Ureter (tissue), 1 donor: ENCODE measurements at regions not wholly inside any gene's neighbourhood (a gene's known extent, or its start where the extent isn't known, plus 50 kb on each side); places are given as distances from the start of the nearest gene placed in this dataset.
"Not testable (repeated sequence)": the region's sequence is repeated elsewhere in the genome, so short reads cannot be mapped to it uniquely, and the experiment has no call there.

ENCODE experiments used
- DNase-seq: peaks from one replicate; pipeline ENCODE4 v3.0.0-alpha.2; 2020; ENCODE audit warnings: low spot score
- donor health status: DM: yes; HTN: yes; CAD: no.

DNA sequence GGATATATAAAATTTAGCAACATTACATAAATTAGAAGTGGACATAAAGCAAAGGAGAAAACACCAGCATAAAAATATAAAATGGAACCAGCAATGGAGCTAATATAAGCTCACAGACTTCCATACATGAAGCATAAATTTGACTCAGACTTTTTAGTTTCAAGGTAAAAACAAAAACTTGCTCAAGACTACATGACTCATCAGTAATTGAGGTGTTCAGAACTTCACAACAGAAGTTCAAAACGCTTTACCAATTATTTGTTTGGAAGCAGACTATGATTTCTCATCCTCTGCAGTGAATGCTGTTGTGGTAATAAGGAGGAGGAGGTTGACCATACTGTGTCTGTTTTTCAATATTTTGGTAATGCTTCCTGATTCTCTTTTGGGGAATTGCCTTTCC is 192.0 kb upstream of the MEIS1 start:
- DNase-seq = not testable (repeated sequence)

- no peak for DNase-seq
Observed at GRCh38 chr2:66242099-66242789, 192.7 kb upstream of the MEIS1 start.

DNA sequence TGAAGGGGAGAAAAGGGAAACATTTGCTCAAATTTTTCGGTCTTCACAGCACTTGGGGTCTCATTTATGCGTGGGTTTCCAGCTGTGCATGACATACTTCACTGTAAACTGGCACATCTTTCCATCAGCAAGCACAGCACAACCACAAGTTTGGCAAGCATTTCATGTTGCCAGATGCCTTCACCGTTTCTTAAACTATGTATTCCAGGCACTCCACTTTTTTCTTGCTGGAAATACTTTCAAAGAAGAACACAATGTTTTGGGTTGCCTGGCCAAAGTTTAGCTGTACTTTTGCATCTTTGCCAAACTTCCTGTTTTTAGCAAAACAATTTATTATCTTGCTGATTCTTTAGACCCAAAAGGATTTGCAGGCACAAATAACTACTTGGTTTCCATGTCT is 194.6 kb upstream of the MEIS1 start:
- DNase-seq = no peak

DNA sequence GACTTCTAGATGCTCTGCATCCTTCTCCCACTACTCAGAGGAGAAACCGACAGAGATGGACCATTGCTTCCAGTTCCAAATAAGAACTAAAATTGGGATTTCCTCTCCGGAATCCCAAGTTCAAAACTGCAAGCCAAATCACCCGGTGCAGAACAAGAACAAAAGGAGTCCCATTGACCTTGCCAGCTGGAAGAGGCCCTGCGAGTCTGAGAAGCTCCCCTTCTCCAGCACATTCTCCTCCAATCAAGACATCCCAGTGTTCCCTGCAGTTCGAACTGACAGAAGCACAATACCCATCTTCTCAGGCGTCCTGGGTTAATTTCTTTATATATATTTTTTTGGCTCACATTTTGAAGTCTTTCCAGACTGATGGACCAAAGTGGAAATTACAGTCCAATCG is 195.3 kb upstream of the MEIS1 start:
- no peak for DNase-seq

- no peak for DNase-seq
Observed at GRCh38 chr2:66237803-66238379, 197.0 kb upstream of the MEIS1 start.

- DNase-seq = no peak
Observed at GRCh38 chr2:66236816-66237802, 197.8 kb upstream of the MEIS1 start.

- DNase-seq = no peak
Observed at GRCh38 chr2:66236067-66236685, 198.7 kb upstream of the MEIS1 start.

GRCh38 chr2:66235428-66235827 is 199.5 kb upstream of the MEIS1 start:
- DNase-seq = no peak

- no peak for DNase-seq
Observed at GRCh38 chr2:66233981-66234380, 200.9 kb upstream of the MEIS1 start.

DNA sequence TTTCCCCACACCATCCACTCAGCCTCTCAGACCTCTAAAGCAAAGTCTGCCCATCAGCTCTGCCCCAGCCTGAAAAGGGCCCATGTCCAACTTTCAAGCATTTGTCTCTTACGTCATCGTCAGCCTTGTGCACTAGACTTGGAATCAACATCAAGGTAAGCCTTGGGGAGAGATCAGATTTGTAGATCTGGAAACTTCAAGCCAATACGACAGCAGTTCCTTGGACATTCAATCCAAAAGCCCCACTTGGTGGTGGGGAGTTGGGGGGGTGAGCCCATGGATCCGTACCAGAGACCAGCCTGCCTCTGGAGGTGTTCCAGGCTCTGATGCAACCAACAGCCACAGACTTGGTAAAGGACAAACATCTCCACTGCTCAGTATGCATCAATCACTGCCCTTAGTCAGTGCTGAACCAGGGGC is 206.8 kb upstream of the MEIS1 start:
- DNase-seq = no peak

DNA sequence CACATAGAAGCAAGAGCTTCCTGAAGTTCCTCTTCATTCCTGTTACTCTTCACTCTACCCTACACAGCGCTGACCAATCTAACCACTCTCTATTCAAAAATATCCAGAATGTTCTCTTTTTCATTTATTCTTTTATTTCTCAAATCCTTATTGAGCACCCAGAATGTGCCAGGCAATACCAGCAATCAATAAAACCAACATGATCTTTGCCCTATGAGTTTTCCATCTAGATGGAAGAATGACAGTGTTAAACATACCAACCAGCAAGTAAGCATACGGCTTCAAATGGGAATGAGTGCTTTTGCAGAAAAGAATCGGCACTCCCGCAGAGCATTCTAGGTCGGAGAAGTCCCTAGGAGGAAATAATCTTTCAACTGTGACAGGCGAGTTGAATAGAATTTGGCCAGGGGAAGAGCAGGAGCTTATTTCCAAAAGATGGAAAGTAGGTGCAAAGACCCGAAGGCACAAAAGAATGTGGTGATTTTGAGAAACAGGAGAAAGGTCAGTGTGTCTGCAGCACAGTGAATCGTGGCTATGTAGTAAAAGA is 217.8 kb upstream of the MEIS1 start:
- DNase-seq = no peak

DNA sequence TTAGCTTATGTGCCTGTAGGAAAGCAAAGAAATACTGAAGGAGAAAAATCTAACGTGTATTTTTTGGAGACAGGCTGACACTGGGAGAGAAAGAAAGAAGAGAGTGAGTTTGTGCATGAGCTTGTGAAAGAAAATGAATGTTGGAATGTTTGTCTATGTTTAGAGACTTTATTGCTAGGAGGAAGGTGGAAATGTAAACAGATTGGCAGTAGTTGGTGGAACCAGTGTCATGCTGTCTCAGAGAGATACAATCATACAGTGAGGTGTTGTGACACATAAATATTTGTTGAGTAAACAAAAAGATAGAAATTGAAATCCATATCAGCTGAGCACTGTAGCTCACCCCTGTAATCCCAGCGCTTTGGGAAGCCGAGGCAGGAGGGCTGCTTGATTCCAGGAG is 222.2 kb upstream of the MEIS1 start:
- no peak for DNase-seq

DNA sequence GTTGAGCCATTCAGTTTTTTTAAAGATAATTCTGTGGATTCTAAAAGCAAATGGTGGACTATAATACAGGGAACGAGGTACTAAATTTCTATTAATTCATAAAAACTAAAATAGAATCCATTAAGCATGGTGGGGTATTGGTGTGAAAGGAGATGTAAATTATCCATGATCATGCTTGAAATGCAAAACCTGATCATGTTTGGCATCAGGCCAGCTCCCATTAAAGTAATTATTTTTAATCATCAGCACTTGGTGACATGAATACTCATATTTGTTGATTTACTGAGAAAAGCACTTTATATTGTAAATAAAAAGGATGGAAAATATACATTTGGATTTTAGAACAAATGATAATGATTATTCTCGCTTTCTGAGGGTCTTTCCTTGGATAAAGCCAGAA is 232.3 kb upstream of the MEIS1 start:
- DNase-seq = no peak

DNA sequence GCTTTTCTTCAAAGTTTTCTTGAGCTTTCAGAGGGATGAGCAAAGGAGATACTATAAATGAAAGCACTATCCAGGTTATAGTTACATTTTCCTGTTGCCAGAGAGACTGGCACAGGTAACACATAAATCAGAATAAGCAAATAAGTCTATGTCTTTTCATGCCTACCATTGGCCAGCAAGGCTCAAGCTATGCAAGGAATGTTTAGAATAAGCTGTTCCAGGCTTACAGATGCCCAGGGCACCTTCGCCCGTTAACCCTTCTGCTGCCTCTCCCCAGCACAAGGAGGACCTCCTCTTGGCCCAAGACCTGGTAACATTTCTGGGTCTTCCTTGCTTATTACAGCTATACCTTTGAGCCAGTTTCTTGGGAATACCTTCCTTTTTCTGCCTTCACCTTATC is 233.7 kb upstream of the MEIS1 start:
- no peak for DNase-seq

DNA sequence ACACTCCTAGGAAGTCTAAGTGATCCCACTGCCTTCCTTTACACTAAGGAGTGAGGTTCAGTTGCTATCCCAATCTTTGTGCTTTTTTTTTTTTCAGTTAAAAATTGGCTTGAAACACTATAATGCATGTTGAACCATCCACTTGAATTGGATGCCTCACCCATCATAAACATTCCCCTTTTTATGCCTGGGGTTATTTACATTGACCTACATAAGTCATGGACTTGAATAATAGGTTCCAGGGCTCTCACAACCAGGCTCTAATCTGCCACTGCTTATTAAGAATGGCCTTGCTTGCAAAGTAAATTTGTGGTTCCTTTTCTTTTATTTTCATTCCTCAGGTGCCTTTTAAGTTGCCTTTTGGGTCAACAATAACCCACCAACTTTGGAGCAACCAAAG is 236.1 kb upstream of the MEIS1 start:
- DNase-seq = no peak

DNA sequence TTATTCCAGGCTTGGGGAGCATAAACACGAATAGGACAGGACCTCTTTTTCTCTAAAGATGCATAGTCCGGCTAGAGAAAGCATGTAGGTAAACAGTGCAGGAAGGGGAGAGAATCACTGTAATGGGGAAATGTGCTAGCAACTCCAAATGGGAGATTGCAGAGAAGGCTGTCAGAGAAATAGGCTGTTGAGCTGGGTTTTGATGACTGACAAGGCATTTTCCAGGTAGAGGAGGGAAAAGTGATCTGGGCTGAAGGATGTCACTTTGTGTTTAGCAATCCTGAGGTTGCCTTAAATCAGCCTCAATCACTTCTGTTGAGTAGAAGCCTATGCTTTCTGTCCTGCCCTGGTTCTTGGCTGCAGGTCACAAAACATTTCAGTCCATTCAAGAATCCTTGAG is 242.0 kb upstream of the MEIS1 start:
- DNase-seq = no peak

- DNase-seq = no peak
Observed at GRCh38 chr2:66191311-66191710, 243.6 kb upstream of the MEIS1 start.

DNA sequence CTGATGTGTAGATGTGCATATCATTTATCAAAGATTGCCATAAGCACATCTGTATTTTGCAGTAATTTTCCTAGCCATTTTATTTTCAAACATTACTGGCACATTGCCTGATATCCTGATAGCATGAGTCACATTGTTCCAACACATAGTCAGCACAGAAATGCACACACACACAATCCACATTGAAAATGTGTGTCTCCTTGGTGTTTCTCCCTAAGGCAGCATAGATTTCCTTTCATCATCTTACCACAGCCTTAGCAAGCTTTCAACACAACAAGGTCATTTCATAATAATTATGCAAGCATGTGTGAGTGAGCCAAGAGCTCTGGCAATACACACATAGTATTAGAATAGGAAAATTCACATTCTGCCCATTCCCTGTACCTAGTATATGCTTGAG is 245.4 kb upstream of the MEIS1 start:
- DNase-seq = no peak

DNA sequence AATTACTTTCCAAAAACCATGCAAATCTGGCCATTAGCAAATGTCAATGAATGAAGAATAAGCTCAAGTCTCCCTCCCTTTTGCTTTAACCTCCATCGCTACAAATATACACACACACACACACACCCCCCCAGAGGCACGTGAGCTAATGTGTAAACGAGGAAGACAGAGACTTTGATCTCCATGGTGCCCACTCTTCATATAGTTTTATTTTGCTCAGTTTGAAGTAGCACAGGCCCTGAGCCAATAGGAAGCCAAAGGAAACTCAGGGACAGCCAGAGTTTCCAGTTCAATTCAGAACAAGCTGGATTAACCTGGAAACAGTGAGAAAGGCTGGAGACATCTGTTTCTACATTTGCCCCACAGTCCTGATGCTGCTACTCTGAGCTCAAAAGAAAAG is 248.4 kb upstream of the MEIS1 start:
- DNase-seq = no peak

- no peak for DNase-seq
Observed at GRCh38 chr2:66185497-66186054, 249.3 kb upstream of the MEIS1 start.

GRCh38 chr2:66177128-66177796 is 257.7 kb upstream of the MEIS1 start:
- DNase-seq = not testable (repeated sequence)
